Mucosa of descending colon (tissue), 3 donors: ENCODE measurements at regions not wholly inside any gene's neighbourhood (a gene's known extent, or its start where the extent isn't known, plus 50 kb on each side); places are given as distances from the start of the nearest gene placed in this dataset.

ENCODE experiments used
- ATAC-seq: fragments of 200-7000 bp; cut with Tn5 transposase; one replicate; pipeline ENCODE4 v1.9.1; 2020; ENCODE audit warnings: mild to moderate bottlenecking, moderate library complexity
- DNase-seq, 3 donors: peaks; one replicate each; pipeline ENCODE4 v3.0.0-alpha.2; 2020
- H3K36me3 ChIP-seq: fragments of 200-600 bp; one replicate; pipeline ENCODE4 v1.8.0; 2021; ENCODE audit warnings: low read depth, mild to moderate bottlenecking
- H3K4me1 ChIP-seq: fragments of 200-600 bp; one replicate; pipeline ENCODE4 v1.8.0; 2021; ENCODE audit warnings: low read depth, mild to moderate bottlenecking
- H3K4me3 ChIP-seq: fragments of 200-600 bp; one replicate; pipeline ENCODE4 v1.8.0; 2021; ENCODE audit warnings: mild to moderate bottlenecking
- H3K9me3 ChIP-seq: fragments of 200-600 bp; one replicate; pipeline ENCODE4 v1.8.0; 2021; ENCODE audit warnings: mild to moderate bottlenecking
- intact Hi-C, 2 donors: fragments of 100-400 bp; cut with DNase I in 1 of 2; cut with micrococcal nuclease in 1 of 2; formaldehyde crosslinking; loops; one replicate each; pipeline versions ENCODE4 v1.11.0 to v1.11.1; 2022; cut with DNase I, micrococcal nuclease
- TF ChIP-seq, protein P1 (sequence below): fragments of 200-600 bp; IDR thresholded peaks from one replicate; pipeline ENCODE4 v1.8.0; 2022; ENCODE audit warnings: antibody characterized with exemption, mild to moderate bottlenecking
- donor health status: DM: no; HTN: no; CAD: no; lungs with moderate emphysema.
- donor health status: DM: no; HTN: no; CAD: no.
- donor health status: DM: no; HTN: yes; CAD: no.

DNA sequence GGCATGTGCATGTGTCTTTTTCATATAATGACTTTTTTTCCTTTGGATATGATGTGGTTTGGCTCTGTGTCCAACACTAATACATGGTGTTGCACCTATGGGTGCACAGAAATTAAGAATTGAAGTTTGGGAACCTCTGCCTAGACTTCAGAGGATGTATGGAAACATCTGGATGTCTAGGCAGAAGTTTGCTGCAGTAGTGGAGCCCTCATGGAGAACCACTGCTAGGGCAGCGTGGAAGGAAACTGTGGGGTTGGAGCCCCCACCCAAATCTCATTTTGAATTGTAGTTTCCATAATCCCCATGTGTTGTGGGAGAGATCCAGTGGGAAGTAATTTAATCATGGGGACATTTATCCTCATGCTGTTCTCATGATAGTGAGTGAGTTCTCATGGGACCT lies 235.0 kb upstream of the TRPC7 start:
- ATAC-seq, result no peak
- Histone ChIP-seq H3K36me3 (no peaks in the 10 kb centered on the region), H3K4me1 (no peaks in the 10 kb centered on the region), H3K9me3 (peaks cover 10% of the 10 kb centered on the region), H3K4me3 (no peak overlapping the region)
- no peak for DNase-seq
- intact Hi-C loops, result no loop called here
- TF ChIP-seq, protein P1, sequence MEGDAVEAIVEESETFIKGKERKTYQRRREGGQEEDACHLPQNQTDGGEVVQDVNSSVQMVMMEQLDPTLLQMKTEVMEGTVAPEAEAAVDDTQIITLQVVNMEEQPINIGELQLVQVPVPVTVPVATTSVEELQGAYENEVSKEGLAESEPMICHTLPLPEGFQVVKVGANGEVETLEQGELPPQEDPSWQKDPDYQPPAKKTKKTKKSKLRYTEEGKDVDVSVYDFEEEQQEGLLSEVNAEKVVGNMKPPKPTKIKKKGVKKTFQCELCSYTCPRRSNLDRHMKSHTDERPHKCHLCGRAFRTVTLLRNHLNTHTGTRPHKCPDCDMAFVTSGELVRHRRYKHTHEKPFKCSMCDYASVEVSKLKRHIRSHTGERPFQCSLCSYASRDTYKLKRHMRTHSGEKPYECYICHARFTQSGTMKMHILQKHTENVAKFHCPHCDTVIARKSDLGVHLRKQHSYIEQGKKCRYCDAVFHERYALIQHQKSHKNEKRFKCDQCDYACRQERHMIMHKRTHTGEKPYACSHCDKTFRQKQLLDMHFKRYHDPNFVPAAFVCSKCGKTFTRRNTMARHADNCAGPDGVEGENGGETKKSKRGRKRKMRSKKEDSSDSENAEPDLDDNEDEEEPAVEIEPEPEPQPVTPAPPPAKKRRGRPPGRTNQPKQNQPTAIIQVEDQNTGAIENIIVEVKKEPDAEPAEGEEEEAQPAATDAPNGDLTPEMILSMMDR, result no peak

GRCh38 chr5:136598802-136599404 lies 233.6 kb upstream of the TRPC7 start:
- H3K4me3 ChIP-seq, result no peak overlapping the region
- no peaks in the 10 kb centered on the region for H3K4me1 ChIP-seq
- H3K36me3 ChIP-seq, result no peaks in the 10 kb centered on the region
- TF ChIP-seq, protein P1, result no peak
- DNase-seq, result no peak
- H3K9me3 ChIP-seq, result peaks cover 10% of the 10 kb centered on the region
- no peak for ATAC-seq
- intact Hi-C loops, result no loop called here

DNA sequence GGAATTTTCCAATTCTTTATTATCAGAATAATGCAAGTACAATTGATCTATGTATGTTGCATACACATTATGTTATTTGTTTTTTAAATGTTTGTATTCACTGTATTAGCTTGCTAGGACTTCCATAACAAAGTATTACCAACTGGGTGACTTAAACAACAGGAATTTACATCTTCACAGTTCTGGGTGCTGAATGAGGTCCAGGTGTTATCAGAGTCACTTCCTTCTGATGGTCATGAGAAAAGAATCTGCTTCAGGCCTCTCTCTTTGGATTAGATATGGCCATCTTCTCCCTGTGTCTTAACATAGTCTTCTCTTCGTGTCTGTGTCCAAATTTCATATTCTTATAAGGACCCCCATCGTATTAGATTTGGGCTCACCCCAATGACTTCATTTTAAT lies 229.1 kb upstream of the TRPC7 start:
- no peak for DNase-seq
- intact Hi-C loops, result no loop called here
- H3K4me1 ChIP-seq, result no peaks in the 10 kb centered on the region
- H3K9me3 ChIP-seq, result no peaks in the 10 kb centered on the region
- H3K36me3 ChIP-seq, result no peaks in the 10 kb centered on the region
- TF ChIP-seq, protein P1, result no peak
- no peak overlapping the region for H3K4me3 ChIP-seq
- ATAC-seq, result no peak

DNA sequence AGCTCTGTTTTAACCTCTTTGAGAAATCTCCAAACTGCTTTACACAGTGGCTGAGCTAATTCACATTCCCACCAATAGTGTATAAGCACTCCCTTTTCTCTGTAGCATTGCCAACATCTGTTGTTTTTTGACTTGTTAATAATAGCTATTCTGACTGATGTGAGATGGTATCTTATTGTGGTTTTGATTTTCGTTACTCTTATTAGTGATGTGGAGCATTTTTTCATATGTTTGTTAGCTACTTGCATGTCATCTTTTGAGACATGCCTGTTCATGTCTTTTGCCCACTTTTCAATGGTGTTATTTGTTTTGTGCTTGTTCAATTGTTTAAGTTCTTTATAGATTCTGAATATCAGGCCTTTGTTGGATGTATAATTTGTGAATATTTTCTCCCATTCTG lies 225.2 kb upstream of the TRPC7 start:
- intact Hi-C loops, result no loop called here
- H3K36me3 ChIP-seq, result no peaks in the 10 kb centered on the region
- DNase-seq, result no peak
- no peak overlapping the region for H3K4me3 ChIP-seq
- H3K9me3 ChIP-seq, result no peaks in the 10 kb centered on the region
- no peaks in the 10 kb centered on the region for H3K4me1 ChIP-seq
- TF ChIP-seq, protein P1, result no peak
- no peak for ATAC-seq

GRCh38 chr5:136586196-136586595 lies 220.9 kb upstream of the TRPC7 start:
- H3K4me3 ChIP-seq, result no peak overlapping the region
- no peak for DNase-seq
- no peaks in the 10 kb centered on the region for H3K36me3 ChIP-seq
- TF ChIP-seq, protein P1, result no peak
- ATAC-seq, result no peak
- no peaks in the 10 kb centered on the region for H3K4me1 ChIP-seq
- intact Hi-C loops, result no loop called here
- H3K9me3 ChIP-seq, result no peaks in the 10 kb centered on the region

GRCh38 chr5:136584474-136584873 lies 219.1 kb upstream of the TRPC7 start:
- Histone ChIP-seq H3K4me3 (no peak overlapping the region), H3K36me3 (no peaks in the 10 kb centered on the region), H3K4me1 (no peaks in the 10 kb centered on the region), H3K9me3 (no peaks in the 10 kb centered on the region)
- TF ChIP-seq, protein P1, result no peak
- intact Hi-C loops, result no loop called here
- DNase-seq (no peak), ATAC-seq (no peak)
